CD14-positive monocyte (primary cell): ENCODE measurements at regions not wholly inside any gene's neighbourhood (a gene's known extent, or its start where the extent isn't known, plus 50 kb on each side); places are given as distances from the start of the nearest gene placed in this dataset.

ENCODE experiments used
- DNase-seq, 3 donors: peaks; one replicate each; pipeline ENCODE4 v3.0.0-alpha.2; 2011 to 2022
- H2AFZ ChIP-seq: 2 replicates; pipeline ENCODE4 v1.6.0; 2012; ENCODE audit warnings: mild to moderate bottlenecking, low read depth, low read length, inconsistent platforms; ENCODE audit not compliant: insufficient read depth, poor library complexity, severe bottlenecking
- H3K27ac ChIP-seq, 2 donors: 1 replicate in 1 of 2; 2 replicates in 1 of 2; pipeline ENCODE4 v1.5.1; 2012 to 2013; ENCODE audit warnings: low read length in 2 of 2, control low read depth in 1 of 2, inconsistent platforms in 1 of 2, low read depth in 1 of 2, mild to moderate bottlenecking in 1 of 2
- H3K27me3 ChIP-seq, 2 donors: one replicate each; pipeline versions ENCODE4 v1.6.0 to v1.6.1; 2011 to 2013; ENCODE audit warnings: low read length in 2 of 2; ENCODE audit not compliant: control insufficient read depth in 2 of 2, insufficient read depth in 2 of 2
- H3K36me3 ChIP-seq, 2 donors: replicated peaks in 1 of 2; 1 replicate in 1 of 2; 2 replicates in 1 of 2; pipeline versions ENCODE4 v1.5.1 to v1.6.1; 2012 to 2013; ENCODE audit warnings: low read length in 2 of 2, control low read depth in 1 of 2, inconsistent platforms in 1 of 2, mild to moderate bottlenecking in 1 of 2; ENCODE audit not compliant: insufficient read depth in 2 of 2, control insufficient read depth in 1 of 2
- H3K4me1 ChIP-seq, 2 donors: 1 replicate in 1 of 2; 2 replicates in 1 of 2; pipeline versions ENCODE4 v1.5.1 to v1.6.1; 2012 to 2013; ENCODE audit warnings: low read length in 2 of 2, control low read depth in 1 of 2, inconsistent platforms in 1 of 2, mild to moderate bottlenecking in 1 of 2, moderate library complexity in 1 of 2; ENCODE audit not compliant: insufficient read depth in 2 of 2, control insufficient read depth in 1 of 2
- H3K4me2 ChIP-seq: replicated peaks from 2 replicates; pipeline ENCODE3; 2012; ENCODE audit warnings: low read length, moderate library complexity, mild to moderate bottlenecking; ENCODE audit not compliant: poor library complexity, severe bottlenecking; ENCODE audit errors: extremely low read depth
- H3K4me3 ChIP-seq, 3 experiments: fragments of 200-600 bp in 1 of 3; sonication (generic) in 1 of 3; replicated peaks in 1 of 3; 1 replicate in 2 of 3; 2 replicates in 1 of 3; pipeline ENCODE4 v1.5.1; 2011 to 2013; ENCODE audit warnings: low read length in 3 of 3, mild to moderate bottlenecking in 3 of 3, control low read depth in 2 of 3, low read depth in 2 of 3, inconsistent platforms in 1 of 3, moderate library complexity in 1 of 3
- H3K79me2 ChIP-seq: 2 replicates; pipeline ENCODE4 v1.6.0; 2012; ENCODE audit warnings: mild to moderate bottlenecking, control low read depth, inconsistent platforms, low read length, moderate library complexity; ENCODE audit not compliant: insufficient read depth
- H3K9ac ChIP-seq: 2 replicates; pipeline ENCODE4 v1.6.0; 2017; ENCODE audit warnings: low read length, mild to moderate bottlenecking; ENCODE audit not compliant: insufficient read depth, poor library complexity, severe bottlenecking
- H3K9me3 ChIP-seq, 2 donors: replicated peaks in 1 of 2; 1 replicate in 1 of 2; 2 replicates in 1 of 2; pipeline versions ENCODE4 v1.5.1 to v1.6.1; 2012 to 2013; ENCODE audit warnings: low read length in 2 of 2, control low read depth in 1 of 2; ENCODE audit not compliant: control insufficient read depth in 1 of 2, insufficient read depth in 1 of 2
- H4K20me1 ChIP-seq: 2 replicates; pipeline ENCODE4 v1.6.0; 2012; ENCODE audit warnings: mild to moderate bottlenecking, low read length, control low read depth, moderate library complexity; ENCODE audit not compliant: insufficient read depth
- H3K27ac Mint-ChIP-seq, 7 donors: one replicate each; pipeline ENCODE4 v1.8.0; 2020; ENCODE audit warnings: mild to moderate bottlenecking in 7 of 7, mixed read lengths in 7 of 7, moderate library complexity in 6 of 7, inconsistent platforms in 2 of 7
- H3K27me3 Mint-ChIP-seq, 3 donors: one replicate each; pipeline ENCODE4 v1.8.0; 2021 to 2022; ENCODE audit warnings: low read depth in 3 of 3, mild to moderate bottlenecking in 3 of 3, mixed read lengths in 3 of 3, moderate library complexity in 3 of 3, inconsistent platforms in 1 of 3
- H3K36me3 Mint-ChIP-seq, 2 donors: one replicate each; pipeline ENCODE4 v1.8.0; 2020; ENCODE audit warnings: mixed read lengths in 2 of 2, inconsistent platforms in 1 of 2, mild to moderate bottlenecking in 1 of 2
- H3K4me1 Mint-ChIP-seq: one replicate; pipeline ENCODE4 v1.8.0; 2020; ENCODE audit warnings: mild to moderate bottlenecking, mixed read lengths
- H3K4me3 Mint-ChIP-seq, 2 donors: one replicate each; pipeline ENCODE4 v1.8.0; 2020; ENCODE audit warnings: mild to moderate bottlenecking in 2 of 2, mixed read lengths in 2 of 2, moderate library complexity in 1 of 2
- H3K9me3 Mint-ChIP-seq, 7 donors: one replicate each; pipeline ENCODE4 v1.8.0; 2020 to 2022; ENCODE audit warnings: mixed read lengths in 7 of 7, mild to moderate bottlenecking in 6 of 7, moderate library complexity in 6 of 7, inconsistent platforms in 2 of 7
- CTCF ChIP-seq: fragments of 200-600 bp; IDR thresholded peaks from one replicate; pipeline ENCODE4 v1.8.0; 2022; ENCODE audit warnings: antibody characterized with exemption, mild to moderate bottlenecking
- WGBS: methylation state at CpG from one replicate; pipeline ENCODE4 v1.1.5; 2013; ENCODE audit warnings: missing lambda C conversion rate; ENCODE audit not compliant: insufficient coverage; 5-methylcytosine and 5-hydroxymethylcytosine counted together
- intact Hi-C, 2 donors: fragments of 100-400 bp; cut with micrococcal nuclease; formaldehyde crosslinking; loops; one replicate each; pipeline versions ENCODE4 v1.15.0 to v1.15.1; 2023

GRCh38 chr3:8278448-8278847, 223.2 kb upstream of the LMCD1 start:
- Mint-ChIP-seq H3K9me3 (peaks cover 0 to 1% (median 0%) of the 10 kb centered on the region in 7 donors), H3K27me3 (peaks cover 2 to 3% (median 2%) of the 10 kb centered on the region in 3 donors), H3K4me1 (no peaks in the 10 kb centered on the region), H3K27ac (no peak overlapping the region), H3K4me3 (no peak overlapping the region), H3K36me3 (no peaks in the 10 kb centered on the region)
- WGBS = 53% methylated on average over 4 of the region's 7 CpGs
- H3K4me3 ChIP-seq = no peak overlapping the region
- H3K9ac ChIP-seq = no peak overlapping the region
- H2AFZ ChIP-seq = no peak overlapping the region
- intact Hi-C loops = no loop called here
- H3K36me3 ChIP-seq = no peaks in the 10 kb centered on the region
- no peak for DNase-seq
- no peaks in the 10 kb centered on the region for H3K4me1 ChIP-seq
- H4K20me1 ChIP-seq = no peaks in the 10 kb centered on the region
- H3K79me2 ChIP-seq = no peaks in the 10 kb centered on the region
- no peaks in the 10 kb centered on the region for H3K9me3 ChIP-seq
- H3K4me2 ChIP-seq = no peak overlapping the region
- no peak for TF ChIP-seq CTCF
- no peak overlapping the region for H3K27ac ChIP-seq
- no peaks in the 10 kb centered on the region for H3K27me3 ChIP-seq

GRCh38 chr3:8279476-8279875, 222.1 kb upstream of the LMCD1 start:
- H3K36me3 Mint-ChIP-seq = no peaks in the 10 kb centered on the region
- Histone ChIP-seq H3K4me3 (no peak overlapping the region), H3K27ac (no peak overlapping the region), H4K20me1 (no peaks in the 10 kb centered on the region), H3K79me2 (no peaks in the 10 kb centered on the region), H3K4me1 (no peaks in the 10 kb centered on the region), H3K36me3 (no peaks in the 10 kb centered on the region), H3K9me3 (no peaks in the 10 kb centered on the region), H3K27me3 (no peaks in the 10 kb centered on the region), H3K9ac (no peak overlapping the region), H3K4me2 (no peak overlapping the region), H2AFZ (no peak overlapping the region)
- intact Hi-C loops = no loop called here
- H3K27me3 Mint-ChIP-seq = peaks cover 2 to 3% (median 2%) of the 10 kb centered on the region in 3 donors
- H3K4me3 Mint-ChIP-seq = no peak overlapping the region
- H3K27ac Mint-ChIP-seq = no peak overlapping the region
- DNase-seq = no peak
- WGBS = 100% methylated on average over 7 of the region's 7 CpGs
- no peaks in the 10 kb centered on the region for H3K4me1 Mint-ChIP-seq
- H3K9me3 Mint-ChIP-seq = peaks cover 0 to 1% (median 0%) of the 10 kb centered on the region in 7 donors
- no peak for TF ChIP-seq CTCF
